ENCODE measurements at regions not wholly inside any gene's neighbourhood (a gene's known extent, or its start where the extent isn't known, plus 50 kb on each side); places are given as distances from the start of the nearest gene placed in this dataset.

- ChIA-PET POLR2A (ENCODE audit: partially characterized antibody) (no interaction called here), CTCF (ENCODE audit: partially characterized antibody) (interaction anchor here (0.9 to 1.0 kb wide), 2 partner anchors 111 to 414 kb away, joined by 3 read pairs; no protein-coding TSS in a partner anchor)
- H3K27me3 ChIP-seq (replicated peaks in 1 of 4; ENCODE audit: control insufficient read depth in 3 of 4, extremely low read depth in 1 of 4, insufficient read depth in 3 of 4, low read length in 3 of 4), result no peaks in the 10 kb centered on the region
- no peak overlapping the region for H3K4me2 ChIP-seq (ENCODE audit: insufficient read depth in 1 of 2, low read depth in 2 of 2, low read length in 2 of 2)
- peaks cover 1% of the 10 kb centered on the region; the same call in 1 of the 2 replicates for H3K23me2 ChIP-seq (ENCODE audit: low read depth, low read length)
- H3K36me3 ChIP-seq (ENCODE audit: control insufficient read depth in 2 of 4, insufficient read depth in 4 of 4, low read length in 3 of 4), result no peaks in the 10 kb centered on the region
- no peak overlapping the region for H4K91ac ChIP-seq (replicated peaks; ENCODE audit: insufficient read length, low read length)
- WGBS, 2 experiments (ENCODE audit: extremely low coverage in 1 of 2, insufficient coverage in 1 of 2, insufficient read length in 1 of 2, insufficient replicate concordance in 2 of 2, low coverage in 1 of 2, low lambda C conversion rate in 2 of 2, missing lambda C conversion rate in 1 of 2), result 95% methylated on average over 16 of the region's 22 CpGs; no CpG with 5 or more reads in 1 of the 2 experiments
- no peak overlapping the region for H3K14ac ChIP-seq (ENCODE audit: insufficient read length)
- no peak overlapping the region for H3K56ac ChIP-seq (replicated peaks; ENCODE audit: insufficient read length, low read depth, low read length)
- H4K5ac ChIP-seq (ENCODE audit: insufficient read length, low read depth, low read length), result no peak overlapping the region
- no peak overlapping the region for H3K9ac ChIP-seq (replicated peaks in 1 of 4; ENCODE audit: extremely low read depth in 1 of 4, low read depth in 3 of 4, low read length in 3 of 4)
- no peak overlapping the region for H2BK15ac ChIP-seq (ENCODE audit: low read length)
- no peak overlapping the region for H2BK5ac ChIP-seq (ENCODE audit: low read depth, low read length)
- H3K4me1 ChIP-seq (replicated peaks in 1 of 4; ENCODE audit: control insufficient read depth in 3 of 4, insufficient read depth in 4 of 4, low read length in 3 of 4), result no peaks in the 10 kb centered on the region
- no peak overlapping the region; the same call in none of the 2 replicates for H4K8ac ChIP-seq (ENCODE audit: extremely low read depth, insufficient read depth, low read length)
- no peak overlapping the region for H2AK5ac ChIP-seq (ENCODE audit: low read depth, low read length)
- H2BK120ac ChIP-seq (replicated peaks; ENCODE audit: low read depth, low read length), result no peak overlapping the region
- H3K4ac ChIP-seq (replicated peaks; ENCODE audit: insufficient read length, low read depth, low read length), result peak overlapping the region; percentile 78
- no peak overlapping the region for H2AFZ ChIP-seq (ENCODE audit: low read length)
- no peak for DNase-seq (ENCODE audit: low read depth in 1 of 2, low spot score in 2 of 2)
- H3K18ac ChIP-seq (ENCODE audit: extremely low read depth, low read length), result no peak overlapping the region
- no peak for FAIRE-seq
- no peak overlapping the region for H3K27ac ChIP-seq (ENCODE audit: low read depth, low read length)
- H3K79me2 ChIP-seq (ENCODE audit: control insufficient read depth in 1 of 2, insufficient read depth in 2 of 2, low read length in 2 of 2), result no peaks in the 10 kb centered on the region
- no peak overlapping the region for H3K23ac ChIP-seq (ENCODE audit: insufficient read length)
- no peak overlapping the region for H2BK20ac ChIP-seq (ENCODE audit: low read length)
- H4K20me1 ChIP-seq (replicated peaks in 1 of 2; ENCODE audit: control insufficient read depth in 1 of 2, insufficient read depth in 2 of 2, low read length in 2 of 2), result no peaks in the 10 kb centered on the region
- no peak overlapping the region for H3K4me3 ChIP-seq (ENCODE audit: extremely low read depth in 1 of 4, insufficient read depth in 2 of 4, low read depth in 3 of 4, low read length in 4 of 4)
- H2BK12ac ChIP-seq (ENCODE audit: low read depth, low read length), result no peak overlapping the region
- no peaks in the 10 kb centered on the region for H3K9me3 ChIP-seq (ENCODE audit: insufficient read depth in 2 of 2, low read depth in 1 of 2, low read length in 1 of 2)
- H3K79me1 ChIP-seq (ENCODE audit: low read depth, low read length), result no peaks in the 10 kb centered on the region
- TF ChIP-seq EP300 (IDR thresholded peaks at IDR 0.05; ENCODE audit: borderline replicate concordance in 1 of 2, low read depth in 2 of 2, low read length in 2 of 2) (no peak), USF2 (IDR thresholded peaks at IDR 0.05; ENCODE audit: low read length) (no peak), HDAC2 (IDR thresholded peaks at IDR 0.05; ENCODE audit: borderline replicate concordance in 1 of 2, low read depth in 2 of 2, low read length in 2 of 2) (no peak), TAF7 (optimal IDR thresholded peaks at IDR 0.05; ENCODE audit: borderline replicate concordance, low read depth, low read length) (no peak), POLR2AphosphoS5 (IDR thresholded peaks at IDR 0.05; ENCODE audit: low read depth, low read length) (no peak), E2F6 (IDR thresholded peaks at IDR 0.05) (no peak)
These were observed 250.8 kb upstream of the EDIL3 start for GRCh38 chr5:84635235-84636055.

Data from H1 (cell line).